HCT116 (cell line): ENCODE measurements at regions not wholly inside any gene's neighbourhood (a gene's known extent, or its start where the extent isn't known, plus 50 kb on each side); places are given as distances from the start of the nearest gene placed in this dataset.

Source experiments
- ATAC-seq: fragments of 200-7000 bp; cut with Tn5 transposase; 2 replicates; pipeline ENCODE4 v1.9.1; 2020; ENCODE audit warnings: mild to moderate bottlenecking, moderate library complexity
- BruUV-seq: library from RNA; stranded (reverse); fragments of 400-500 nt; replicated peaks from 2 replicates; lab custom pipeline; 2021; lab: Mats Ljungman, UMichigan
- CTCF ChIA-PET: fragments of 300-600 bp; sonication (Branson Sonifier 250); formaldehyde crosslinking; loops from one replicate; lab custom pipeline; 2021; ENCODE audit warnings: antibody characterized with exemption; lab: Charles Lee
- POLR2A ChIA-PET: fragments of 300-600, 350-600 bp; sonication (Branson Sonifier 250); formaldehyde crosslinking; loops from one replicate; lab custom pipeline; 2021; ENCODE audit warnings: antibody characterized with exemption; lab: Charles Lee
- RAD21 ChIA-PET, 2 experiments: fragments of 300-600 bp; sonication (Branson Sonifier 250); formaldehyde crosslinking; loops; one replicate each; lab custom pipeline; 2023; ENCODE audit warnings: low total read pairs in 2 of 2; ENCODE audit not compliant: uncharacterized antibody in 2 of 2, unreplicated experiment in 2 of 2, low non-redundant PET in 1 of 2; lab: Charles Lee
- DNase-seq: peaks from one replicate; pipeline ENCODE4 v3.0.0-alpha.2; 2010; ENCODE audit warnings: low read depth, low spot score
- H2AFZ ChIP-seq: fragments of 200-600 bp; shearing (Covaris generic), sonication (generic); 2 replicates; pipeline ENCODE4 v1.6.1; 2017; ENCODE audit warnings: low read depth, mixed run types, mixed read lengths, antibody characterized with exemption, low read length; ENCODE audit not compliant: poor library complexity, severe bottlenecking
- H3K27ac ChIP-seq: 2 replicates; pipeline ENCODE4 v1.5.1; 2012; ENCODE audit warnings: low read depth, low read length
- H3K27me3 ChIP-seq: fragments of 200-600 bp; sonication (generic); 2 replicates; pipeline ENCODE4 v1.6.1; 2016; ENCODE audit warnings: mixed run types, low read length, mixed read lengths; ENCODE audit not compliant: insufficient read depth
- H3K36me3 ChIP-seq, 2 experiments: fragments of 200-500 bp in 1 of 2; fragments of 200-600 bp in 1 of 2; sonication (Bioruptor generic) in 1 of 2; sonication (generic) in 1 of 2; 2 replicates each; pipeline versions ENCODE4 v1.5.1 to v1.6.1; 2014 to 2016; ENCODE audit warnings: low read length in 2 of 2, inconsistent platforms in 1 of 2, mixed read lengths in 1 of 2, mixed run types in 1 of 2; ENCODE audit not compliant: insufficient read depth in 2 of 2, control insufficient read depth in 1 of 2
- H3K4me1 ChIP-seq, 2 experiments: fragments of 200-600 bp in 1 of 2; sonication (generic) in 1 of 2; 2 replicates each; pipeline versions ENCODE4 v1.5.1 to v1.6.1; 2012 to 2017; ENCODE audit warnings: low read length in 2 of 2, inconsistent platforms in 1 of 2, mild to moderate bottlenecking in 1 of 2, mixed read lengths in 1 of 2, mixed run types in 1 of 2, moderate library complexity in 1 of 2; ENCODE audit not compliant: insufficient read depth in 2 of 2, control insufficient read depth in 1 of 2
- H3K4me2 ChIP-seq: fragments of 200-600 bp; sonication (generic); 2 replicates; pipeline ENCODE4 v1.6.1; 2017; ENCODE audit warnings: mixed run types, low read length, mixed read lengths
- H3K4me3 ChIP-seq, 2 experiments: fragments of 200-600 bp in 1 of 2; sonication (generic) in 1 of 2; replicated peaks in 1 of 2; 2 replicates each; pipeline ENCODE4 v1.5.1; 2011 to 2016; ENCODE audit warnings: low read length in 2 of 2, control low read depth in 1 of 2, low read depth in 1 of 2, mild to moderate bottlenecking in 1 of 2, mixed read lengths in 1 of 2, mixed run types in 1 of 2
- H3K79me2 ChIP-seq: fragments of 200-600 bp; sonication (generic); 2 replicates; pipeline ENCODE4 v1.6.1; 2017; ENCODE audit warnings: mild to moderate bottlenecking, mixed run types, low read length, moderate library complexity, mixed read lengths; ENCODE audit not compliant: insufficient read depth
- H3K9ac ChIP-seq: fragments of 200-600 bp; sonication (generic); 2 replicates; pipeline ENCODE4 v1.6.1; 2016; ENCODE audit warnings: low read length, mixed read lengths
- H3K9me2 ChIP-seq: fragments of 200-600 bp; sonication (generic), shearing (Covaris generic); 2 replicates; pipeline ENCODE4 v1.6.1; 2017; ENCODE audit warnings: mixed run types, mild to moderate bottlenecking, moderate library complexity; ENCODE audit not compliant: insufficient read depth
- H3K9me3 ChIP-seq, 2 experiments: fragments of 200-500 bp in 1 of 2; fragments of 200-600 bp in 1 of 2; sonication (Bioruptor generic) in 1 of 2; sonication (generic) in 1 of 2; 2 replicates each; pipeline ENCODE4 v1.6.1; 2014 to 2017; ENCODE audit warnings: low read length in 2 of 2, mixed read lengths in 2 of 2, inconsistent platforms in 1 of 2, low read depth in 1 of 2, mild to moderate bottlenecking in 1 of 2, mixed run types in 1 of 2, moderate library complexity in 1 of 2; ENCODE audit not compliant: control insufficient read depth in 1 of 2, insufficient read depth in 1 of 2
- H4K20me1 ChIP-seq: fragments of 200-600 bp; sonication (generic), shearing (Covaris generic); 2 replicates; pipeline ENCODE4 v1.6.1; 2017; ENCODE audit warnings: mixed run types, mild to moderate bottlenecking, moderate library complexity; ENCODE audit not compliant: insufficient read depth
- ATF3 ChIP-seq: IDR thresholded peaks from 2 replicates; pipeline ENCODE4 v1.6.1; 2012
- CBX3 ChIP-seq: IDR thresholded peaks from 2 replicates; pipeline ENCODE4 v1.6.1; 2012; ENCODE audit warnings: low read depth
- CEBPB ChIP-seq: IDR thresholded peaks from 2 replicates; pipeline ENCODE4 v1.6.1; 2012; ENCODE audit warnings: low read depth
- CTCF ChIP-seq, 3 experiments: fragments of 200-600 bp in 1 of 3; sonication (generic) in 1 of 3; IDR thresholded peaks in 2 of 3; conservative IDR thresholded peaks in 1 of 3; 2 replicates each; pipeline ENCODE4 v1.5.1; 2012 to 2017; ENCODE audit warnings: low read depth in 2 of 3, low read length in 2 of 3, antibody characterized with exemption in 1 of 3, borderline replicate concordance in 1 of 3, control low read depth in 1 of 3, mild to moderate bottlenecking in 1 of 3, mixed read lengths in 1 of 3, mixed run types in 1 of 3, moderate library complexity in 1 of 3; ENCODE audit not compliant: insufficient read depth in 1 of 3
- EGR1 ChIP-seq: IDR thresholded peaks from 2 replicates; pipeline ENCODE4 v1.6.1; 2012; ENCODE audit warnings: low read depth
- ELF1 ChIP-seq: IDR thresholded peaks from 2 replicates; pipeline ENCODE4 v1.6.1; 2012; ENCODE audit warnings: low read depth, borderline replicate concordance
- FOSL1 ChIP-seq: IDR thresholded peaks from 2 replicates; pipeline ENCODE4 v1.6.1; 2012; ENCODE audit warnings: low read depth
- JUND ChIP-seq: IDR thresholded peaks from 2 replicates; pipeline ENCODE4 v1.6.1; 2012
- POLR2AphosphoS5 ChIP-seq: IDR thresholded peaks from 2 replicates; pipeline ENCODE4 v1.6.1; 2011; ENCODE audit warnings: mild to moderate bottlenecking, low read depth, low read length, moderate library complexity
- REST ChIP-seq: IDR thresholded peaks from 2 replicates; pipeline ENCODE4 v1.6.1; 2012; ENCODE audit warnings: low read depth
- TCF7L2 ChIP-seq: IDR thresholded peaks from 2 replicates; pipeline ENCODE4 v1.7.0; 2011; ENCODE audit warnings: borderline replicate concordance, inconsistent platforms; ENCODE audit not compliant: insufficient read depth, insufficient read length; ENCODE audit errors: extremely low read depth
- ZFX ChIP-seq: fragments of 450-650 bp; IDR thresholded peaks from 2 replicates; pipeline ENCODE4 v1.6.1; 2017
- intact Hi-C: fragments of 100-400 bp; cut with micrococcal nuclease; formaldehyde crosslinking; loops from 2 replicates; pipeline ENCODE4 v1.10.0; 2022

- Histone ChIP-seq H3K27me3 (no peaks in the 10 kb centered on the region), H3K9ac (no peak overlapping the region), H2AFZ (no peak overlapping the region), H4K20me1 (no peaks in the 10 kb centered on the region), H3K4me2 (no peak overlapping the region), H3K36me3 (no peaks in the 10 kb centered on the region), H3K9me2 (no peaks in the 10 kb centered on the region), H3K4me1 (no peaks in the 10 kb centered on the region), H3K4me3 (no peak overlapping the region), H3K79me2 (no peaks in the 10 kb centered on the region), H3K9me3 (no peaks in the 10 kb centered on the region), H3K27ac (no peak overlapping the region)
- RAD21 ChIA-PET: no interaction called here
- intact Hi-C loops: no loop called here
- CTCF ChIA-PET: no interaction called here
- no TSS peak for BruUV-seq
- TF ChIP-seq REST: no peak
- no peak for TF ChIP-seq ZFX
- DNase-seq: no peak
- POLR2A ChIA-PET: no interaction called here
- no peak for ATAC-seq
Measured at GRCh38 chr3:154971341-154971740, 108.8 kb upstream of the MME start.

- H3K36me3 ChIP-seq: no peaks in the 10 kb centered on the region
- ChIA-PET CTCF (no interaction called here), POLR2A (no interaction called here), RAD21 (no interaction called here)
- H4K20me1 ChIP-seq: no peaks in the 10 kb centered on the region
- no peaks in the 10 kb centered on the region for H3K4me1 ChIP-seq
- H3K9ac ChIP-seq: no peak overlapping the region
- H3K9me3 ChIP-seq: no peaks in the 10 kb centered on the region
- H3K79me2 ChIP-seq: no peaks in the 10 kb centered on the region
- no TSS peak for BruUV-seq
- DNase-seq (no peak), ATAC-seq (no peak)
- H3K9me2 ChIP-seq: no peaks in the 10 kb centered on the region
- no peak overlapping the region for H3K27ac ChIP-seq
- H3K4me2 ChIP-seq: no peak overlapping the region
- H3K27me3 ChIP-seq: no peaks in the 10 kb centered on the region
- intact Hi-C loops: no loop called here
- no peak overlapping the region for H3K4me3 ChIP-seq
- H2AFZ ChIP-seq: no peak overlapping the region
- no peak for TF ChIP-seq REST
- no peak for TF ChIP-seq CBX3
- no peak for TF ChIP-seq POLR2AphosphoS5
- no peak for TF ChIP-seq ATF3
- no peak for TF ChIP-seq CTCF (IDR thresholded peaks at IDR 0.05 in 2 of 3, conservative IDR thresholded peaks at IDR 0.05 in 1 of 3; ENCODE audit: borderline replicate concordance in 1 of 3, insufficient read depth in 1 of 3, low read depth in 2 of 3, low read length in 2 of 3)
- no peak for TF ChIP-seq CEBPB
- TF ChIP-seq ELF1: no peak
- TF ChIP-seq TCF7L2: no peak
- TF ChIP-seq FOSL1: no peak
- TF ChIP-seq EGR1: no peak
- TF ChIP-seq JUND: no peak
Measured at GRCh38 chr3:154970797-154971196, 109.3 kb upstream of the MME start.
